ENCODE measurements at regions not wholly inside any gene's neighbourhood (a gene's known extent, or its start where the extent isn't known, plus 50 kb on each side); places are given as distances from the start of the nearest gene placed in this dataset.
"Not testable (repeated sequence)": the region's sequence is repeated elsewhere in the genome, so short reads cannot be mapped to it uniquely, and the experiment has no call there.

DNA sequence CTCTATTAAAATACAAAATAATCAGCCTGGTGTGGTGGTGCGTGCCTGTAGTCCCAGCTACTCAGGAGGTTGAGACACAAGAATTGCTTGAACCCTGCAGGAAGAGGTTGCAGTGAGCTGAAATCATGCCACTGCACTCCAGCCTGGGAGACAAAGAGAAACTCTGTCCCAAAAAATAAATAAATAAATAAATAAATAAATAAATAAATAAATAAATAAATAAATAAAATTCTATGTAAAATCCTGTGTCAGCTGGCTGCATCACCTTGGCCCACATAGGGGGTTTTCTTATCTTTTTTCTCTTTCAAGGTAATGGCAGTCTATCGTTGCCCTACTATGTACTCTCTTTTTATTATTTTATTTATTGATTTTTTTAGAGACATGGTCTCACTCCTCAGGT is 206.7 kb downstream of the ALG10 start:
- not testable (repeated sequence) for DNase-seq

DNA sequence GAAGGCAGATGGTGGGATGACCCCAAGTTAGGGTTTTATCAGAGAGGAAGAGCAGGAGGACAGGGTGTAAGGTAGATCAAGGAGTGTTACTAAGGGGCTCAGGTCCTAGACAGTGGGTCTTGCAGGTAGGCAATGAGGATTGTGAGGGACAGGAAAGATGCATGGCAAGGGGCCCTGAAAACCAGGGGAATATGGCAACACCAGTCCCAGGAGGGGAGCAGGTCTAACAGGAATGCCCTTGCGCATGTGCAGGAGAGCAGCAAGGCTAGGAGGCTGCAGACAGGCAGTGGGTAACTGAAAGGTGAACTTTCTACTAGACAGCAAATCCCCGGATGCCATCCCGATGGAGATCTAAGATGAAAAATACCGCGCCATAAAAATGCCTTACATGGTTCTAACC is 211.3 kb downstream of the ALG10 start:
- no peak for DNase-seq

DNA sequence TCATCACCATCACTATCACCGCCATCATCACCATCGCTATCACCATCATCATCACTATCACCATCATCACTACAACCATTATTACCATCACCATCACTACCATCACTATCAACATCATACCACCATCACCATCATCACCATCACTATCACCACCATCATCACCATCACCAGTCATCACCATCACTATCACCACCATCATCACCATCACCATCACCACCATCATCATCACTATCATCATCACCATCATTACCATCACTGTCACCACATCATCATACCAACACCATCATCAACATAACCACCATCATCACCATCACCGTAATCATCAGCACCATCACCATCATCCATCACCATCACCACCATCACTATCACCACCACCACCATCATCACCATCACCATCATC is 213.8 kb downstream of the ALG10 start:
- DNase-seq, result no peak

DNA sequence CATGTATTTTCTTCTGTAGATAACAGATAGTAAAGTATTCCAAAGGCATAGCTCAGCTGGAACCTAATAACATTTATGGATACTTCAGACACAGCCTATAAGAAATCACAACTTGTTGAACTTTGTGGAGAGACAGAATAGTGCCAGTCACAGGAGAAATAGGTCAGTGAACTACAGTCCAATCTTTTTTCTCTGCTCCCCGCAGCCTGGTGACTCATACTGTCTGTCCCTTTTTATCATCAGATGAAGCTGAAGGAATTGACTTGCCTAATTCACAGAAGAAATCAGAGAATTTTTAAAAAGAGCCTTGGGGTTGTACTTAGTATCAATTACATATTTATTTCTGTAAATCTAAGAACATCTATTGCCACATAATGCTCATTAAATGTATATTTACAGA is 222.3 kb downstream of the ALG10 start:
- no peak for DNase-seq

DNA sequence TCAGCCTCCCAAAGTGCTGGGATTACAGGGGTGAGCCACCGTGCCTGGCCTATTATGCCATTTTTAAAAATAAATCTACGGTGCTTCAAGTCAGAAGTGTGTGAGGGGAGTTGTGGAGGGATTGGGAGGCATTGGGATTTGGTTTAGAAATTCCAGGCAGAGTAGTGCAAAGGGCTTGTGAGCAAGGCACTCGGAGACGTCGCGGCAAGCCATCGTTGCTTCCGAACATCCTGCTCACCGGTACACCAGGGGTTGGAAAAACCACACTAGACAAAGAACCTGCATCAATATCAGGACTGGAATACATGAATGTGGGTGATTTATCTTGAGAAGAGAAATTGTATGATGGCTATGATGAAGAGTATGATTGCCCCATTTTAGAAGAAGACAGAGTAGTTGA is 227.0 kb downstream of the ALG10 start:
- DNase-seq, result no peak

DNA sequence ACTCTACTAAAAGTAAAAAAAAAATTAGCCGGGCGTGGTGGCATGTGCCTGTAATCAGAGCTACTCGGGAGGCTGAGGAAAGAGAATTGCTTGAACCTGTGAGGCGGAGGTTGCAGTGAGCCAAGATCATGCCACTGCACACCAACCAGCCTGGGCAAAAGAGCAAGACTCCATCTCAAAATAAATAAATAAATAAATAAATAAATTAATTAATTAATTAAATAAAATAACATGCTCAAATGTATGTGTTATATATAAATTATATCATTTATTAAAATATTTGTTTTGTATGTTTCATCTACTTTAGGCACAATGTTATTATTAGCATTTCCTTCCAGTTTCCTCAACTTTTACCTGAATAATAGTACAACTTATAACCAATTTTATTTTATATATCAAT is 229.6 kb downstream of the ALG10 start:
- not testable (repeated sequence) for DNase-seq

DNA sequence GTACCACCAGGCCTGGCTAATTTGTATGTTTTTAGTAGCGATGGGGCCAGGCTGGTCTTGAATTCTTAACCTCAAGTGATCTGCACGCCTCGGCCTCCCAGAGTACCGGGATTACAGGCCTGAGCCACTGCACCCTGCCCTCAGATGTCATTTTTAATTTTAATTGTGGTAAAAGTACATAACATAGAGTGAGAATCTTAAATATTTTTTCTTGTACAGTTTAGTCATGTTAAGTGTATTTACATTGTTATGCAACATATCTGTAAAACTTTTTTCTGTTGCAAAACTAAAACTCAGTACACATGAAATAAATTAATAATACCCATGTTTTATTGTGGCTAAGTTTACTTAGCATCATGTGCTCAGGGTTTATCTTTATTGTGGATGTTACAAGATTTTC is 231.4 kb downstream of the ALG10 start:
- DNase-seq, result no peak

DNA sequence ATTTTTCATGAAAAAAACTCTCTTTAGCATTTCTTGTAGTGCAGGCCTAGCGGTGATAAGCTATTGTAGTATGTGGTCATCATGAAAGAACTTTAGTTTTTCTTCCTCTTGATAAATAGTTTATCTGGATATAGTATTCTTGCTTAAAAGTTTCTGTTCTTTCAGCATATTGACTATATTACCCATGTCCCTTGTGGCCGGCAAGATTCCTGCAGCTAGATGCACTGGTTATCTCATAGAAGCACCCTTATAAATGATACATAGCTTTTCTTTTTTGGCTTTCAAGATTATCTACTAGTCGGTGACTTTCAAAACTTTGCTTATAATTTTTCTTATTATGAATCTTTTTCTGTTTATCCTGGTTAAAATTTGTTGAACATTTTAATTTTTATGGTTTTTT is 234.8 kb downstream of the ALG10 start:
- DNase-seq, result no peak

DNA sequence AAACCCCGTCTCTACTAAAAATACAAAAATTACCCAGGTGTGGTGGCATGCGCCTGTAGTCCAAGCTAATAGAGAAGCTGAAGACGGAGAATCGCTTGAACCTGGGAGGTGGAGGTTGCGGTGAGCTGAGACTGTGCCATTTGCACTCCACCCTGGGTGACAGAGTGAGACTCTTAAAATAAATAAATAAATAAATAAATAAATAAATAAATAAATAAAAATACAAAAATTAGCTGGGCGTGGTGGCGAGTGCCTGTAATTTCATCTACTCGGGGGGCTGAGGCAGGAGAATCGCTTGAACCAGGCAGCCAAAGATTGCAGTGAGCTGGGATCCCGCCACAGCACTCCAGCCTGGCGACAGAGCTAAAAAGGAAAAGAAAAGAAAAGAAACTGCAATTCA is 239.8 kb downstream of the ALG10 start:
- not testable (repeated sequence) for DNase-seq

DNA sequence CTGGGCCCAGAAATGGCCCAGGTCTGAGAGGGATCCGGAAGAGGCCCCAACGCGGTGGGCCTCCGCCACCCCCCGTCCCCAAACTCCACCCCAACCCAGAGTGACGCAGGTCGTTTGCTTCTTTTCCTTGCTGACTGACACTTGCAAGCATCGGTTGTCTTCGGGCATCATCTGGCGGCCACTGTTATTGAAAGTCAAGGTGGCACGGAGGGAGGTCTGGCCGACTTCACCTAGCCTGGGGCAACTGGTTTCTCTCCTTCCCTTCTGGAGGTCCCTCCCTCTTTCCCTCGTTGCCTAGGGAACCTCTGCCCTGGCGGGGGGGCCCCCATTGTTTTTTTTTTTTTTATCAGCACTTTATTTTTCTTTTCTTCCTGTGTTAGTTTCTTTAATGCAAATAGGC is 241.8 kb downstream of the ALG10 start:
- DNase-seq, result no peak

DNA sequence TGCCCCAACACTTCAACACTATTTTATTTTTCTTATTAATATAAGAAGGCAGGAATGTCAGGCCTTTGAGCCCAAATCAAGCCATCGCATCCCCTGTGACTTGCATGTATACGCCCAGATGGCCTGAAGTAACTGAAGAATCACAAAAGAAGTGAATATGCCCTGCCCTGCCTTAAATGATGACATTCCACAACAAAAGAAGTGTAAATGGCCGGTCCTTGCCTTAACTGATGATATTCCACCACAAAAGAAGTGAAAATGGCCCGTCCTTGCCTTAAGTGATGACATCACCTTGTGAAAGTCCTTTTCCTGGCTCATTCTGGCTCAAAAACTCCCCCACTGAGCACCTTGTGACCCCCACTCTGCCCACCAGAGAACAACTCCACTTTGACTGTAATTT is 251.4 kb downstream of the ALG10 start:
- not testable (repeated sequence) for DNase-seq

DNA sequence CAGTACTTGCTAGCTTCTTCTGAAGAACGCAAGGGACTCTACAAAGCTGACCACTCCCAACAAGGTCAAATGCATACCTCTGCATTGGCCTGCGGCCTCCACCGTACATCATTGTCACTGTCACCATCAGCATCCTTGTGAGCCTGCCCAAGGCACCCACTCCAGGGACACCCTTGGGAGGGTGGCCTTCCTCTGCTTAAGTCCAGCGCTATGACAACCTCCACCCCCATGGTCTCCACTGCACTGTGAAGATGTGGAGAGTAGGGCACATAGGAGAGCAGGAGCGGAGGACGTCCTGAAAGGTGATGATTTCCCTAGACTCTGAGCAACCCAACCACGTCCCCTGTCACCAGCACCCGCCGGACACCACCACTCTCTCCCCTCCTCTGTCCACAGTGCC is 252.8 kb downstream of the ALG10 start:
- DNase-seq, result no peak

DNA sequence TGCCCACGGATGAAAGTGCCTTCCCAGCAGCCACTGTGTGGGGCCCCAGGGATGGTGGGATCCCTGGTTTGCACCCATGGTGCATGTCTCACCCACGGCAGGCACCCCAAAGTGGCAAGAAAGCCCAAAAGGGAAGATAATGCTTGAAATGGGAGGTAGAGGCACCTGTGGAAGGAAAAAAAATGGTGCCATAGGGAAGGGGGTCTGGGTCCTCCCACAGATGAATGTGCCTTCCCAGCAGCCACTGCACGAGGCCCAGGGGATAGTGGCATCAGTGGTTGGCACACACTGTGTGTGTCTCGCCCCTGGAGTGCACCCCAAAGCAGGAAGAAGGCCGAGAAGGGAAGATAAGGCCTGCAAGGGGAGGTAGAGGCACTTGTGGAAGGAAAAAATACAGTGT is 264.2 kb downstream of the ALG10 start:
- DNase-seq, result no peak

DNA sequence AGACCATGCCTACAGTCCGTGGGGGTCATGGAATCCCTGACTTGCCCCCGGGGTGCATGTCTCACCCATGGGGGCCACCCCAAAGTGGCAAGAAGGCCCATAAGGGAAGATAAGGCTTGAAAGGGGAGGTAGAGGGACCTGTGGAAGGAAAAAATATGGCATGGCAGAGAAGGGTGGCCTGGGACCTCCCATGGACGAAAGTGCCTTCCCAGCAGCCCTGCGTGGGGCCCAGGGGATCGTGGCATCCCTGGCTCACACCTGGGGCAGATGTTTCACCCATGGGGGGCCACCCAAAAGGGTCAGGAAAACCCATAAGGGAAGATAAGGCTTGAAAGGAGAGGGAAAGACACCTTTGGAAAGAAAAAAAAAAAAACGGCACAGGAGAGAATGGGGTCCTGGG is 264.6 kb downstream of the ALG10 start:
- no peak for DNase-seq

DNA sequence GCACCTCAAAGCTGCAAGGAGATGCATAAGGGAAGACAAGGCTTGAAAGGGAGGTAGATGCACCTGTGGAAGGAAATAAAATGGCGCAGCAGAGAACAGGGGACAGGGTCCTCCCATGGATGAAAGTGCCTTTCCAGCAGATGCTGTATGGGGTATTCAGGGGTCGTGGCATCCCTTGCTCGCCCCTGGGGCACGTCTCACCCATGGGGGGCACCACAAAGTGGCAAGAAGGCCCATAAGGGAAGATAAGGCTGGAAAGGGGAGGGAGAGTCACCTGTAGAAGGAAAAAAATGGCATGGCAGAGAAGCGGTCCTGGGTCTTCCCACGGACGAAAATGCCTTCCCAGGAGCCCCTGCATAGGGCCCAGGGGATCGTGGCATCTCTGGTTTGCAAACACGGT is 265.1 kb downstream of the ALG10 start:
- DNase-seq, result no peak

DNA sequence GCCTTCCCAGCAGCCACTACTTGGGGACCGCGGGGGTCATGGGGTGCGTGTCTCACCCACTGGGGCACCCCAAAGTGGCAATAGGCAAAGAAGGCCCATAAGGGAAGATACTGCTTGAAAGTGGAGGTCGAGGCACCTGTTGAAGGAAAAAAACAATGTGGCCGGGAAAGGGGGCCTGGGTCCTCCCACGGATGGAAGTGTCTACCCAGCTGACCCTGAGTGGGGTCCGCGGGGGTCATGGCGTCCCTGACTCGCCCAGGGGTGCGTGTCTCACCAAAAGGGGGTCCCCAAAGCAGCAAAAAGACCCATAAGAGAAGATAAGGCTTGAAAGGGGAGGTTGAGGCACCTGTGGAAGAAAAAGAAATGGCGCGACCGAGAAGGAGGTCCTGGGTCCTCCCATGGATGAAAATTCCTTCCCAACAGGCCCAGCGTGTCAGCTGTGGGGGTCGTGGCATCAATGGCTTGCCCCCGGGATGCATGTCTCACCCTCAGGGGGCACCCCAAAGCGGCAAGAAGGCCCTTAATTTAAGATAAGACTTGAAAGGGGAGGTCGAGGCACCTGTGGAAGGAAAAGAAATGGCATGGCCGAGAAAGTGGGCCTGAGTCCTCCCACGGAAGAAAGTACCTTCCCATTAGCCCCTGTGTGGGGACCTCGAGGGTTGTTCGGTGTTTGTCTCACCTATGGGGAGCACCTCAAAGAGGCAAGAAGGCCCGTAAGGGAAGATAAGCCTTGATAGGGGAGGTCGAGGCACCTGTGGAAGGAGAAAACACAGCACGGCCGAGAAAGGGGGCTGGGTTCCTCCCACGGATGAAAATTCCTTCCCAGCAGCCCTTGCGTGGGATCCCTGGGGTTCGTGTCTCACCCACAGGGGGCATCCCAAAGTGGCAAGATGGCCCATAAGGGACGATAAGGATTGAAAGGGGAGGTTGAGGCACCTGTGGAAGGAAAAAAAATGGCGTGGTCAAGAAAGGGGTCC is 266.0 kb downstream of the ALG10 start:
- DNase-seq, result no peak

DNA sequence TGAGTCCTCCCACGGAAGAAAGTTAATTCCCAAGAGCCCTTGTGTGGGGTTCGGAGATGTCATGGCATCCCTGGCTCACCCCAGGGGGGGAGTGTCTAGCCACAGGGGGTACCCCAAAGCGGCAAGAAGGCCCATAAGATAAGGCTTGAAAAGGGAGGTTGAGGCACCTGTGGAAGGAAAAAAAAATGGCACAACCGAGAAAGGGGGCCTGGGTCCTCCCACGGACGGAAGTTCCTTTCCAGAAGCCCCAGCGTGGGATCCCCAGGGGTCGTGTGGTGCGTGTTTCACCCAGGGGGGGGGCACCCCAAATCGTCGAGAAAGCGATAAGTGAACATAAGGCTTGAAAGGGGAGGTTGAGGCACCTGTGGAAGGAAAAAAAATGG is 266.7 kb downstream of the ALG10 start:
- DNase-seq, result no peak

DNA sequence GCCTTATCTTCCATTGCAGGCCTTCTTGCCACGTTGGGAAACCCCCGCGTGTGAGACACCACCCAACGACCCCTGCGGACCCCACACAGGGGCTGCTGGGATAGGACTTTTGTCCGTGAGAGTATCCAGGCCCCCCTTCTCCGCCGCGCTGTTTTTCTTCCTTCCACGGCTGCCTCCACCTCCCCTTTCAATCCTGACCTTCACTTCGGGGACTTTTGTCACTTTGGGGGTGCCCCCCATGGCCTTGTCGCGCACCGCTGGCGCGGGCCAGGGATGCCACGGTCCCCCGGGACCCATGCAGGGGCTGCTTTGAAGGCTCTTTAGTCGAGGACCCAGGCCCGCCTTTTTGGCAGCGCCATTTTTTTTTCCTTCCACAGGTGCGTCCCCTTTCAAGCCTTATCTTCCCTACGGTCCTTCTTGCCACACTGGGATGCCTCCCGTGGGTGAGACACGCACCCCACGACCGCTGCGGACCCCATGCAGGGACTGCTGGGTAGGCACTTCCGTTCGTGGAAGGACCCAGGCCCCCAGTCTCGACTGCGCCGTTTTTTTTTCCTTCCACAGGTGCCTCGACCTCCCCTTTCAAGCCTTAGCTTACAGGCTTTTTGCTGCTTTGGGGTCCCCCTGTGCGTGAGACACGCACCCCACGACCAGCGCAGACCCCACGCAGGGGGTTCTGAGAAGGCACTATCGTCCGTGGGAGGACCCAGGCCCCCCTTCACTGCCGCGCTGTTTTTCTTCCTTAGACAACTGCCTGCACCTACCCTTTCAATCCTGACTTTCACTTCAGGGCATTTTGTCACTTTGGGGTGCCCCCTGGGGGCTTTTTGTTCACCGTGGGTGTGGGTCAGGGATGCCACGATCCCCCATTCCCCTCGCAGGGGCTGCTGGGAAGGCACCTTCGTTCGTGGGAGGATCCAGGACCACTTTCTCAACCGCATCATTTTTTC is 267.4 kb downstream of the ALG10 start:
- DNase-seq, result no peak

DNA sequence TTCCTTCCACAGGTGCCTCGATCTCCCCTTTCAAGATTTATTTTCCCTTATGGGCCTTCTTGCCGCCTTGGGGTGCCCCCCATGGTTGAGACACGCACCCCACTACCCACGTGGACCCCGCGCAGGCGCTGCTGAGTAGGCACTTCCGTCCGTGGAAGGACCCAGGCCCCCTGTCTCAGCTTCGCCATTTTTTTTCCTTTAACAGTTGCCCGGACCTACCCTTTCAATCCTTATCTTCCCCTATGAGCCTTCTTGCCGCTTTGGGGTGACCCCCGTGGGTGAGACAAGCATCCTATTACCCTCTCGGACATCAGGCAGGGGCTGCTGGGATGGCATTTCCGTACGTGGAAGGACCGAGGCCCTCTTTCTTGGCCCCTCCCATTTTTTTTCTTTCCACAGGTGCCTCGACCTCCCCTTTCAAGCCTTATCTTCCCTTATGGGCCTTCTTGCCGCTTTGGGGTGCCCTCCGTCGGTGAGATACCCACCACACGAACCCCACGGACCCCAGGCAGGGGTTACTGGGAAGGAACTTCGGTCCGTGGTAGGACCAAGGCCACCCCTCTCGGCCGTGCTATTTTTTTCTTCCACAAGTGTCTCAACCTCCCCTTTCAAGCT is 268.2 kb downstream of the ALG10 start:
- no peak for DNase-seq

DNA sequence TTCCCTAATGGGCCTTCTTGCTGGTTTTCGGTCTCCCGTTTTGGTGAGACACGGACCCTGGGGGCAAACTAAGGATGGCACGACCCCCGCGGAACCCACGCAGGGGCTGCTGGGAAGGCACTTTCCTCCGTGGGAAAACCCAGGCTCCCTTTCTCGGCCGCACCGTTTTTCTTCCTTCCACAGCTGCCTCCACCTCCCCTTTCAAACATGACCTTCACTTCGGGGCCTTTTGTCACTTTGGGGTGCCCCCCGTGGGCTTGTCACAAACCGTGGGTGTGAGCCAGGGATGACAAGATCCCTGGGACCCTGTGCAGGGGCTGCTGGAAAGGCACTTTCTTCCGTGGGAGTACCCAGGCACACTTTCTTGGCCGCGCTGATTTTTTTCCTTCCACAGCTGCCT is 268.7 kb downstream of the ALG10 start:
- no peak for DNase-seq

DNA sequence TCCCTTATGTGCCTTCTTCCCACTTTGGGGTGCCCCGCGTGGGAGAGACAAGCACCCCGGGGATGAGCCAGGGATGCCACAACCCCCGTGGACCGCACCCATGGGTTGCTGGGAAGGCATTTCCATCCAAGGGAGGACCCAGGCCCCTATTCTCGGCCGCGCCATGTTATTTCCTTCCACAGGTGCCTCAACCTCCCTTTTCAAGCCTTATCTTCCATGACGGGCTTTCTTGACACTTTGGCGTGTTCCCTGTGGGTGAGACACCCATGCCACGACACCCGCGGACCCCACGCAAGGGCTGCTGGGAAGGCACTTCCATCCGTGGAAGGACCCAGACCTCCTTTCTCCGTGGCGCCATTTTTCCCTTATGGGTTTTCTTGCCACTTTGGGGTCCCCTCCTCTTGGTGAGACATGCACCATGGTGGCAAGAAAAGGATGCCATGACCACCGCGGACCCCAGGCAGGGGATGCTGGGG is 269.2 kb downstream of the ALG10 start:
- no peak for DNase-seq

DNA sequence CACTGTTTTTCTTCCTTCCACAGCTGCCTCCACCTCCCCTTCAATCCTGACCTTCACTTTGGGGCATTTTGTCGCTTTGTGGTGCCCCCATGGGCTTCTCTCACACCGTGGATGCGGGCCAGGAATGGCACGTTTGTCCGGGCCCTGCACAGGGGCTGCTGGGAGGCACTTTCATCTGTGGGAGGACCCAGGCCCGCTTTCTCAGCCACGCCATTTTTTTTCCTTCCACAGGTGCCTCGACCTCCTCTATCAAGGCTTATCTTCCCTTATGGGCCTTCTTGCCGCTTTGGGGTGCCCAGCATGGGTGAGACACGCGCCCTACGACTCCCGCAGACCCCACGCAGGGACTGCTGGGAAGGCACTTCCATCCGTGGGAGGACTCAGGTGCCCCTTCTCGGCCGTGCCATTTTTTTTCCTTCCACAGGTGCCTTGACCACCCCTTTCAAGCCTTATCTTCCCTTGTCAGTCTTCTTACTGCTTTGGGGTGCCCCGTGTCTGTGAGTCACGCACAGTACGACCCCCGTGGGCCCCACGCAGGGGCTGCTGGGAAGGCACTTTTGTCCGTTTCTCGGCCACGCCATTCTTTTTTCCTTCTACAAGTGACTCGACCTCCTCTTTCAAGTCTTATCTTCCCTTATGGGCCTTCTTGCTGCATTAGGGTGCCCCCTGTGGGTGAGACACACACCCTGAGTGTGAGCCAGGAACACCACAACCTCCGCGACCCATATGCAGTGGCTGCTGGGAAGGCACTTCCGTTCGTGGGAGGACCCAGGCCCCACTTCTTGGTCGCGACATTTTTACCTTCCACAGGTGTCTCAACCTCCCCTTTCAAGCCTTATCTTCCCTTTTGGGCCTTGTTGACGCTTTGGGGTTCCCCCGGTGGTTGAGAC is 270.7 kb downstream of the ALG10 start:
- DNase-seq, result no peak
